ENCODE measurements at regions not wholly inside any gene's neighbourhood (a gene's known extent, or its start where the extent isn't known, plus 50 kb on each side); places are given as distances from the start of the nearest gene placed in this dataset.
"Not testable (repeated sequence)": the region's sequence is repeated elsewhere in the genome, so short reads cannot be mapped to it uniquely, and the experiment has no call there.

- DNase-seq (ENCODE audit: low spot score) = no peak
Observed at GRCh38 chr11:87639753-87640364, 535.4 kb downstream of the RAB38 start.

- no peak for DNase-seq (ENCODE audit: low spot score)
Observed at GRCh38 chr11:87635001-87635400, 540.2 kb downstream of the RAB38 start.

DNA sequence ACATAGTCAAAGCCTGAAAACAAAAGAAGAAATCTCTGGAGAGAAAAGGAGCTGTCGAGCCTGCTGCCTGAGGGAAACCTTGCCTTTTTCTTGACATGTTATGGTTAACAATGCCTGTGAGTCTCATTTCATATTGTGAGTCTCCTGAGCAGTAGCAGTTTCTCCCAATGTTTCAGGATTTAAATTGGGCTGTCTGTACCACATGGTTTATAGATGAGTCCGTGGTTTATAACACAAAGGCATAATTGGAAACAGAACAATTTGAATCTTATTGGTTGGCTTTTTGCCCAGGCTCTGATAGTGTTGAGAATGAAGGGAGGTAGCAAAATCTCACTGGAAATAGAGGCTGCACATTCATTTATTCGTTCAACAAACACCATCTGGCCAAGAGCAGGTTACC lies 540.9 kb downstream of the RAB38 start:
- DNase-seq (ENCODE audit: low spot score) = no peak

- DNase-seq (ENCODE audit: low spot score) = no peak
Observed at GRCh38 chr11:87628957-87629356, 546.3 kb downstream of the RAB38 start.

DNA sequence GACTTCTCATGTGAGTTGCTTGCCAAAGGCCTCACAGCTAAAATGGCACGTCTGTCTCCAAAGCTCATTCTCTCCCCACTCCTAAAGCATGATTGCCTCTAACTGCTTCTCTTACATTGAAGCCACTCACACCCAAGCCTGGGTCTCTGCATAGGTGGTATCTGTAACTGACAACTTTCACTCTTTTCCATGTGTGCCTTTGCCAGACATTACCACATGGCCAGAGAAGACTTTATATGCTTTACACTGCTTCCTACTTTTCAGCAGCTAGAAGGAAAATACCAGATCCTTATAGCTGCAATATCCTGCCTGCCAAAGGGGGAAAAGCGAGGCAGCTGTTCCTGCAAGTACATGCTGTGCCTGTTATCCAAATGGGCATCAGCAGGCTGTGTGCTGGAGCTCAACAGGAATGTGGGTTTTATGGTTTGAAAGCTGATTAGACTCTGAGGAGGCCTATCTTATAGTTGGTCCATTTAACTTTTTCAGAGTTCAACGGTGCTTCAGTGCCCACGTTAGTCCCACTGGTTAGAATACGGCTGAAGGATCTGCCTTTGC lies 547.1 kb downstream of the RAB38 start:
- no peak for DNase-seq (ENCODE audit: low spot score)

DNA sequence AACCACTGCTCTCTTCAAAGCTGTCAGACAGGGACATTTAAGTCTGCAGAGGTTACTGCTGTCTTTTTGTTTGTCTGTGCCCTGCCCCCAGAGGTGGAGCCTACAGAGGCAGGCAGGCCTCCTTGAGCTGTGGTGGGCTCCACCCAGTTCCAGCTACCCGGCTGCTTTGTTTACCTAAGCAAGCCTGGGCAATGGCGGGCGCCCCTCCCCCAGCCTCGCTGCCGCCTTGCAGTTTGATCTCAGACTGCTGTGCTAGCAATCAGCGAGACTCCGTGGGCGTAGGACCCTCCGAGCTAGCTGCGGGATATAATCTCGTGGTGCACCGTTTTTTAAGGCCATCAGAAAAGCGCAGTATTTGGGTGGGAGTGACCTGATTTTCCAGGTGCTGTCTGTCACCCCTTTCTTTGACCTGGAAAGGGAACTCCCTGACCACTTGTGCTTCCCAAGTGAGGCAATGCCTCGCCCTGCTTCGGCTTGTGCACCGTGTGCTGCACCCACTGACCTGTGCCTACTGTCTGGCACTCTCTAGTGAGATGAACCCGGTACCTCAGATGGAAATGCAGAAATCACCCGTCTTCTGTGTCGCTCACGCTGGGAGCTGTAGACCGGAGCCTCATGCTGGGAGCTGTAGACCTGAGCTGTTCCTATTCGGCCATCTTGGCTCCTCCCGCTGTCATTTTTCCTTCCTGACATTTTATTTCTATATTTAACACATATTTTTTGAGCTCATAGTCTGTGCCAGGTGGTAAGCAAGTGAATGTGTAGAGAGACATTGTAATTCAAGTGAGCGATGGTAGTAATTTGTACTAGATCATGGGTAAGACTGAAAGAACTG lies 551.5 kb downstream of the RAB38 start:
- not testable (repeated sequence) for DNase-seq (ENCODE audit: low spot score)

DNA sequence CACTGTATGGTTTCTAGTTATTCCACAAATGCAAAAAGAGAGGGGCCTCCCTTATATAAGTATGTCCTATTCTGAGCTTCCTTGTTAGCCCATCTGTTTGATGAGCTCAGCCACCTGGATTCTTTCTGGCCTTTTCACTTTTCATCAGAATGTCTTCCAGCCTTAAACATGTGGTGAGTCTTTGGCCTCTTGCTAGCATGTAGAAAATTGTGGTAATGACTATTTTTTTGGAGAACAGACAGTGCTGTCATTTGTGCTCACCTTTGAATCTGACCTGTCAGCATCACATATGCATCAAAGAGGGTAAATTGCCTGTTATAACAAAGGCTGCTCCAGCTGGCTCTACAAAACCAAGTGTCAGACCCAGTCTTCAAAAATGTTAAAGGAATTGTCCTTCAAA lies 558.7 kb downstream of the RAB38 start:
- DNase-seq (ENCODE audit: low spot score) = no peak

DNA sequence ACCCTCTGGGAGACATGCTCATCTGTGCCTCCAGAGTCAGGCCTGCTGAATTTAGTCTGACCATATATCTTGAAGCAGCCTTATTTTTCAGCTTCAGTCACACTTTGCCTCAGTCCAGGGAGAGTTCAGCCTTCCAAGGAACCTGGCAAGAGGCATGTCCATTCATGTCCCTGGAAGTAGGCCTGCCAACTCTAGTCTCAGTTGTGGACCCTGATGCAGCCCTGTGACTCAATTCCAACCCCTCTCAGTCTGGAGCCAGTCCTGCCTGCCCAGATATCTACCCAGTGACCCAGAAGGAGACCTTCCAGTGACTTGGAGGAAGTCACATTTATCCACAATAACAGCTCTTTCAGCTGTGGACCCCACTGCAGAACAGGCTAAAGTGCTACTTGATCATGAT lies 566.6 kb downstream of the TMEM135 start:
- DNase-seq (ENCODE audit: low spot score) = no peak

DNA sequence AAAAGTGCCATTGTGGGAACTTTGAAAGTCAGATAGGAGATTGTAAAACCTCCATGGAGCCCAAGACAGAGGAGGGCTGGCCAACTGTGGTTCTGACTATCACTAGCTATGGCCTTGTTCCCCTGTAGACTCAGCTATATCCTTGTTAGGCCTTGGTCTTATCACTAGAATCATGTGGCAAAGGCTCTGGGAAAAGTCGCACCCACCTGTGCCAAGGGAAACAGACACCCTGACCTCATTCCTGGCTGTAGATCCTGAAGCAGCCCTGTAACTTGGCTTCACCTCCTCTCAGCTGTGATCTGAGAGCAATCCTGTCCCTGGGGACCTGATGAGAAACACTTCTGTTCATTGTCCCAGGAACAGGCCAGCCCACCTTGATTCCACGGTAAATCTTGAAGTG lies 566.2 kb downstream of the TMEM135 start:
- DNase-seq (ENCODE audit: low spot score) = no peak

DNA sequence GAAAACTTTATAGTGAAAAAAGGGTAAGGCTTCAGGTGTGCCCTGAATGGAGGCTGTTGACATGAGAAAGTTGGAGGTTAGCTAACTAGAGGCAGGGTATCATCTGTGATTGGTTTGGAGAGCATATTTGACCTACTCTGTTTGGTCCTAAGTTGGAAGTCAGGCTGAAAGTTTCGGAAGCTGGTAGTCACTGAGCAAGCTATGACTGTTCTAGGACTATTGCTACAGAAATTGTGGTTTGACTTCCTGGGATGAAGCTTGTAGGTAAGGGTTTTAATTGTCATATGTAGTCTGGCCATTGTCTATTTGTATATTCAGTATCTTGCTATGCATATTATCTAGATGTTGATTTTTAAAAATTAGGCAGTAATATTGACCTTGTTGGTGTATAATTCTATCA lies 565.0 kb downstream of the TMEM135 start:
- no peak for DNase-seq (ENCODE audit: low spot score)

GRCh38 chr11:87600938-87601337 lies 563.2 kb downstream of the TMEM135 start:
- no peak for DNase-seq (ENCODE audit: low spot score)

DNA sequence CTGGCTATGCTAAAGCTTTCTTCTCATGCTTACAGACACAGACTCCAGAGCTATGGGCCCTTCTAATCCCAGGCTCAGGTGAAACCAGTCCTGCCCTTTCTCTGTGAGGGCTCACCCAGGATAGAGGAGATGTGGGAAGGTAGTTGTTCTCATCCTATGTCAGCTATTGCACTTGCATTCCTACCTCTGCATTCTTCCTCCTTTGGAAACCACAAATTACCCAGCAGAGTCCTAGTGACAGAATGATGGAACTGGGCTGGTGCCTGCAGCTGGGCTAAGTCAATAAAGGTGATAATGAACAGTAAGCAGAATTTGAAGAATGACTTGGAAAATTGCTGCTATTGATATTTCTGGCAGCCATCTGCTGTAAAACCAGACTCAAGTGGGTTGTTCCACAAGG lies 560.0 kb downstream of the TMEM135 start:
- DNase-seq (ENCODE audit: low spot score) = no peak

- DNase-seq (ENCODE audit: low spot score) = no peak
Observed at GRCh38 chr11:87596176-87596575, 558.4 kb downstream of the TMEM135 start.

DNA sequence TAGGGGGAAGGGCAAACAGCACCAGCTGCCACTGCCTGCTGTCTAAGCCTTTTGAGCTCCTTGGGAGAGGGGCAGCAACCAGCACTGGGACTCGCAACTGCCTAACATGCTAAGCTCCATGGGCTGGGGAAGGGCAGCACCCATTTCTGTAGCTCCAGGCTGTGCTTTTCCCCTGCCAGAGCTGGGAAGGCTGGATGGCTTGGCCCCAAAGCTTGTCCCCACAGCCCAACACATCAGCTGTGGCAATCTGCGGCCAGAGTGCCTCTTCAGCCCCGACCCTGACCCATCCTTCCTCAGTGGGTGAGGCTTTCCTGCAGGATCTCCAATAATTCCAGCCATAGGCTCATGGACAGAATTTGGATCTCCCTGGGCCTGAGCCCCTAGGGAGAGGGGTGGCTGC lies 551.3 kb downstream of the TMEM135 start:
- DNase-seq (ENCODE audit: low spot score) = no peak

DNA sequence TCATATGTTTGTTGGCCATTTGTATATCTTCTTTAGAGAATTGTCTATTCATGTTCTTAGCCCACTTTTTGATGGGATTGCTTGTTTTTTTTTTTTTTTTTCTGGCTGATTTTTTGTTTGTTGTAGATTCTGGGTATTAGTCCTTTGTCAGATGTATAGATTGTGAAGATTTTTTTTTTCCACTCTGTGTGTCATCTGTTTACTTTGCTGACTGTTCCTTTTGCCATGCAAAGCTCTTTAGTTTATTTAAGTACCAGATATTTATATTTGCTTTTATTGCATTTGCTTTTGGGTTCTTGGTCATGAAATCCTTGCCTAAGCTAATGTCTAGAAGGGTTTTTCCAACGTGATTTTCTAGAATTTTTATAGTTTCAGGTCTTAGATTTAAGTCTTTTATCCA lies 547.9 kb downstream of the TMEM135 start:
- DNase-seq (ENCODE audit: low spot score) = not testable (repeated sequence)

GRCh38 chr11:87583931-87584330 lies 546.2 kb downstream of the TMEM135 start:
- DNase-seq (ENCODE audit: low spot score) = no peak

- DNase-seq (ENCODE audit: low spot score) = no peak
Observed at GRCh38 chr11:87575088-87575487, 537.4 kb downstream of the TMEM135 start.

GRCh38 chr11:87574193-87574592 lies 536.5 kb downstream of the TMEM135 start:
- DNase-seq (ENCODE audit: low spot score) = no peak

DNA sequence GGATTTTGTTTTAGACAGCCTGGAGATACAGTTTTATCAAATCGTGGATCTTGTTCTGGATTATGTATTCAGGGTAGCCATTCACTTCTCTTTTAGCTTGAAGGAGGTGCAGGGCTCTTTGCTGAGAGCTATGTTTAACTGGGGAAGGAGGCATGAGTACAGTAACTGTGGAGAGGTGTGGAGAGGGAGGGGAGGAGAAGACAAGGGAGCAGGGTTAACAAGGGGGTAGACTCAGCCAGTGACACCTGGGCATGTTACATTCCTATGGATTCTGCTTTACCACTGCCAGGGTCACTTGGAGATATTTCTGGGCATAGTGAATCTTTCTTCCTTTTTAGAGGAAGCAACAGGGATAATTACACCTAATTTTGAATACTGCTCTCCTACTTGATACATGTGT lies 536.0 kb downstream of the TMEM135 start:
- DNase-seq (ENCODE audit: low spot score) = no peak

DNA sequence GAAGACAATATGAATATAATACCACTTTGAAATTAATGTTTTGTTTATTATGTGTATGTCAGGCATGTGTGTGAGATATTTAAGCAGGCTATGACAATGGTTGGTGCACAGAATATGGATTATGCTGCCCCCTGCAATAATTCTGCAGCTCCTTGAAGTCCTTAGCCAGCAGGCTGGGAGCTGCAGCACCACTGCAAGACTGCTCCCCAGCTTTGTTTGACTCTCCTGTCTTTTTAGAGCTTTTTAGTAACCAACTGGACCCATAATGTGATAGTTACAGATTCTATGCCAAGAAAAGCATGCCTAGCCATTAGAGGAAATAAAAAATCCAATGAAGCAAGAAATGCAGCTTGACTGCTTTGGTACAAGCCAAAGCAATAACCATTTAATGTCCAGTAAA lies 535.1 kb downstream of the TMEM135 start:
- no peak for DNase-seq (ENCODE audit: low spot score)

DNA sequence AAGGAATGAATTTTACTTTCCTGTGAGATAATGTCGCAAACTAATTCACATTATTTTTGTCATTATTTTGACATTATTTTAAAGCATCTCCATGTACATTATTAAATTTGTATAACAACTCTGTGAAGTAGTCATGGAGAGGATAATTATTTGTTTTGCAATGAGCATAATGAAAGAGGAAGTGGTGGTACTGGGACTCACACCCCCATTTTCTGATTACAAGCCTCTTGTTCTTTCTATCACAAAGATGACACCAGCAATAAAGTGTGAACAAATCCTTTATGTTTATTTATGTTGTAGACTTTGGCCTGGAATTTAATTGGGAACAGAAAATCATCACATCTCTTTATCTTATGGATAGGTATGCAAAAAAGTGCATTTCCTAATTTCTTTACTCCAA lies 522.6 kb downstream of the TMEM135 start:
- DNase-seq (ENCODE audit: low spot score) = no peak

- not testable (repeated sequence) for DNase-seq (ENCODE audit: low spot score)
Observed at GRCh38 chr11:87559852-87560251, 522.1 kb downstream of the TMEM135 start.

- DNase-seq (ENCODE audit: low spot score) = no peak
Observed at GRCh38 chr11:87555101-87555500, 517.4 kb downstream of the TMEM135 start.

DNA sequence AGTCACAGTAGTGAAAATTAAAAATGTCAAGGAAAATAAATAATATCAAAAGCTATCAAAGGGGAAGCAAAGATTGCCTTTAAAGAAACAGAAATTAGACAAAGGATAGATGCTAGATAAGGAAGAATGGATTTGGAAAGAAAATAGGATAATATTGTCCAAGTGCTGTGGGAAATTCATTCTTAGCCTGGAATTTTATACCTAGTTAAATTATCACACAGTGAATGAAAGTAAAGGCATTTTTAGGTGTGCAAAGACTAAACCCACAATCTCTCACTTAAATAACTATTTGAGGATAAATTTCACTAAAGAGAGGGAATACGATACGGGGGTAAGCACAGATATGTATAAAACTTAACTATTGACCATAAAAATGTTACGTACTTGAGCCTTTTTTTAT lies 511.1 kb downstream of the TMEM135 start:
- DNase-seq (ENCODE audit: low spot score) = no peak

Measured in AG08395 (cell line).